ENCODE measurements at regions not wholly inside any gene's neighbourhood (a gene's known extent, or its start where the extent isn't known, plus 50 kb on each side); places are given as distances from the start of the nearest gene placed in this dataset.

- H3K27ac ChIP-seq: peak overlapping the region in 2 of 5 donors; percentile 48 to 62
- WGBS, 4 donors: 71 to 93% (median 80%) methylated on average over 2 of the region's 2 CpGs
These were observed 50.4 kb upstream of the ARHGAP20 start for GRCh38 chr11:110762590-110762989.

More at GRCh38 chr11:110762590-110762989, 50.4 kb upstream of the ARHGAP20 start:
- no peaks in the 10 kb centered on the region for H3K27me3 ChIP-seq
- intact Hi-C loops (cut with DNase I): no loop called here
- H3K4me3 ChIP-seq: no peak overlapping the region
- H3K36me3 ChIP-seq (replicated peaks in 1 of 2): no peaks in the 10 kb centered on the region
- TF ChIP-seq POLR2A (IDR thresholded peaks at IDR 0.05): no peak
- TF ChIP-seq CTCF (IDR thresholded peaks at IDR 0.05): no peak
- no peaks in the 10 kb centered on the region for H3K9me3 ChIP-seq (replicated peaks in 1 of 3)
- no peak for DNase-seq
- H3K4me1 ChIP-seq (replicated peaks in 1 of 2): peaks cover 5 to 20% of the 10 kb centered on the region in 2 donors

Small RNAs in the stretch of these regions (small RNA-seq; reads per million reads assigned to genes)
- gene AP002963.1 (0 reads per million in 2 donors), gene RNA5SP350 (0 reads per million in 2 donors)
